GM18909 (cell line): ENCODE measurements at regions not wholly inside any gene's neighbourhood (a gene's known extent, or its start where the extent isn't known, plus 50 kb on each side); places are given as distances from the start of the nearest gene placed in this dataset.

Experiments
- ATAC-seq: cut with Tn5 transposase; IDR thresholded peaks from one replicate; pipeline ENCODE4 v1.9.1; 2021; ENCODE audit warnings: mild to moderate bottlenecking; ENCODE audit not compliant: unreplicated experiment, poor library complexity

DNA sequence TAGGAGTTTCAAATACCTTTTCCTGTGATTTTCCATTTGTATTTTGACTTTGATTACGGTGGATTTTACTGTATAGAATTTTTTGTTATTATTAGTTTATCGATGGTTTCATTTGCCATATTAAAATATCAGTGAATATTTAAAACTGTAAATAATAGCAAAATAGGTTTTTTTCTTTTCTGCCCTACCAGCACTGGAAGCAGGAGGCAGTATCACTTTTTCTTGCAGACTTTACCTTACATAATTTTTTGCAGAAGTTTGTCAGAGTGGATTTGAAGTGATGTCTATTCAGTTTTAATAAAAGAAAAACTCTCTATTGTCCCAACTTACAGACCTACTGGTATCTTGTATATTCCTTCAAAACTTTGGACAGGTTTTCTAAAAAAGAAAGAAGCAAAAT is 213.6 kb downstream of the CENPF start:
- ATAC-seq, result no peak

DNA sequence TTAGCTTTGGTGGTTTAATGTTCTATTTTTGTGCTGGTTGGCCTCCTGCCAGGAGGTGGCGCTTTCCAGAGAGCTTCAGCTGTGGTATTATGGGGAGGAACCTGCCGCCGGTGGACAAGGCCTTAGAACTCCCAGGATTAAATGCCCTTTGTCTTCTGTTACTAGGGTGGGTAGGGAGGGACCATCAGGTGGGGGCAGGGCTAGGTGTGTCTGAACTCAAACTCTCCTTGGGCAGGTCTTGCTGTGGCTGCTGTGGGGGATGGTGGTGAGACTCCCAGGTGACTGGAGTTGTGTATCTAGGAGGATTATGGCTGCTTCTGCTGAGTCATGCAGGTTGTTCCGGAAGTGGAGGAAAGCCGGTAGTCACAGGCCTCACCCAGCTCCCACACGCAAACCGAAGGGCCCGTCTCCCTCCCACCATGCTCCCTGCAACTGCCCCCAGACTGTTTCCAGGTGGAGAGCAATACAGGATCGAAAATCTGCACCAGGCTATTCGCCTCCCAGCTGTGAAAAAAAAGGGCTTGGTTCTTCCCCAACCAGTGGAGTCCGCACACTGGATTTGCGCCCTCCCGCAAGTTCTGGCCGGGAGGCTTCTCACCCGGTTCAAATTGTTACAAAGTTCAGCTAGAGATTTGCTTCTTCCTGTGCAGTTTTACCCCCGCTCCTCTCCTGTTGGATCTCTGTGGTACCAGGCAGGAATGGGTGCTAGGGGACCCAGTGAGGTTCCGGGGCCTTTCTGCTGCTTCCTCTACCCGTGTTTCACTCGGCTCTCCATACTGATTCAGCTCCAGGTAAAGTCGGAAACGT is 220.5 kb downstream of the CENPF start:
- ATAC-seq, result no peak

DNA sequence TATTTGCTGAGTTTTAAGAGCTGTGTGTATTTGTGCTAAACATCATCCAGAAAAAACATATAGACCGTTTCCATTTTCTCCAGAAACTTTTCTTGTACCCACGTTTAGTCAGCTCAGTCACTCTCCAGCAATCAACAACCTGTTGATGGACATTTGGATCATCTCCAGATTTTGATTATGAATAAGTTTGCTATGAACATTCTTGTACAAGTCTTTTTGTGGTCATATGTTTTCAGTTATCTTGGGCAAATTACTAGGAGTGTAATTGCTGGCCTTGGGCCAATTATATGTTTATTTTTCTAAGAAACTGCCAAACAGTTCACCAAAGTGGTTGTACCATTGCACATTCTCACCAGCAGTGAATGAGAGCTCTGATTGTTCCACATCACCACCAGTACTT is 221.8 kb downstream of the CENPF start:
- no peak for ATAC-seq

DNA sequence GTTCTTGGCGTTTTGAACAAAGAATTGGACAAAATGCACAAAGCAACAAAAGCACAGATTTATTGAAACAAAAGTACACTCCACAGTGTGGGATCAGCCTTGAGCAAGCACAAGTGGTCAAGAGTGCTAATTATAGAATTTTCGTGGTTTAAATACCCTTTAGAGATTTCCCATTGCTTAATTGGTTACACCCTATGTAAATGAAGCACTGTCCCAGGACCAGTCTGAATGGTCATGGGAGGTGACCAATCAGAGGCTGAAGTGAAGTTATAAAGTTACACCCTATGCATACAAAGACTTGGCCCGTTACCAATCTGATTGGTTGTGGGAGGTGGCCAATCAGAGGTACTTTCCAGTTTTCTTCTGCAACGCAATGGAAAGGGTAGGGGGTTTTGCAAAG is 223.6 kb downstream of the CENPF start:
- no peak for ATAC-seq

GRCh38 chr1:214827883-214828282 is 224.9 kb downstream of the CENPF start:
- ATAC-seq, result no peak

- ATAC-seq, result no peak
These were observed 227.9 kb downstream of the CENPF start for GRCh38 chr1:214830941-214831340.

DNA sequence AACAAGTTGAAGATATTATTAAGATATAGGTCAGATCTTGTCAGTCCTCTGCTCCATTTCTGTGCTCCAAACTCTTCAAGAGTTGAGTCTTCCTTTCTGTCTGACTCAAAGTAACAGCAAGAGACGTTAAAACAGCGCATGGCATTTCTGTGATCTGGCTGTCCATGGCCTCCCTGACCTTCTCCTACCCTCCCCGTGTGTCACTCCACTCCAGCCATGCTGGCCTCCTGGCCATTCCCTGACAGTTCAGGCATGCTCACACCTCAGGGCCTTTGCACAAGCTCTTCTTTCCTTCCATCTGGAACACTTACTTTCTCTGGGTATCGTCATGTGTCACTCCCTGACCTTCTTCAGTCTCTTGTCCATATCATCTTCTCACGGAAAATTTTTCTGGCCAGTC is 229.0 kb downstream of the CENPF start:
- ATAC-seq, result no peak

GRCh38 chr1:214833178-214833756 is 230.3 kb downstream of the CENPF start:
- ATAC-seq, result no peak

- ATAC-seq, result no peak
These were observed 234.4 kb downstream of the CENPF start for GRCh38 chr1:214837376-214837775.

- ATAC-seq, result no peak
These were observed 235.4 kb downstream of the CENPF start for GRCh38 chr1:214838351-214838750.

GRCh38 chr1:214840356-214840755 is 237.4 kb downstream of the CENPF start:
- ATAC-seq, result no peak

DNA sequence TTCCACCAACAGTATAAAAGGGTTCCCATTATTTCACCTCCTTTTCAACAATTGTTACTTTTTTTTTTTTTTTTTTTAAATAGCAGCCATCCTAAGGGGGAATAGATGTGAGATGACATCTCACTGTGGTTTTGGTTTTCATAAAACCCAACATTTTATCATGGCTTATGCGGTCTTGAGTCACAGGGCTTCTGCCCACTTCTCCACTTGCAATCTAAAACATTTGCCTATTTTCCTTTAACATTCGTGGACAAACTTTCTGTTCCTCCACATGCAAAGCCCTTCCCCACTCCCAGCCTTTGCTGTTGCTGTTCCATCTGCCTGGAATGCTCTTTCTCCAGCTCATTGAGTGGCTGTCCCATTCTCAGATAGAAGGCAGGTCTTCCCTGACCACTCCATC is 239.7 kb upstream of the KCNK2 start:
- no peak for ATAC-seq

GRCh38 chr1:214843281-214843680 is 239.3 kb upstream of the KCNK2 start:
- ATAC-seq, result no peak

DNA sequence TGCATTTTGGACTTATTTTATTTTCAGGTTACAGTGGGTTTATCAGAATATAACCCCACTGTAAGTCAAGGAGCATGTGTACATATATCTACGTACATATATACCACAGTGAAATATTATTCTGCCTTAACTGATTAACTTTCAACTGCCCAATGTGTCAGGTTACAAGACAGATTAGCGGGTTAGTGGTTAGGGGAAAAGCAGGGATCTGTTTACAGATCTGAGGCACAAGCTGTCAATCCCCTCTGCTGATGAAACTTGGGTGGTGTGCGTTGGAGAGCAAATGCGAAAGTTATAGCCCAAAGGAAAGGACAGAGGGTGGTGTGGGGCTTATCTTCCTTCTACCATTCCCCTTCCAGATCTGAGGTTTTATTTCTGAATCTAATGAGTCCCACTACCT is 238.2 kb upstream of the KCNK2 start:
- ATAC-seq, result no peak

DNA sequence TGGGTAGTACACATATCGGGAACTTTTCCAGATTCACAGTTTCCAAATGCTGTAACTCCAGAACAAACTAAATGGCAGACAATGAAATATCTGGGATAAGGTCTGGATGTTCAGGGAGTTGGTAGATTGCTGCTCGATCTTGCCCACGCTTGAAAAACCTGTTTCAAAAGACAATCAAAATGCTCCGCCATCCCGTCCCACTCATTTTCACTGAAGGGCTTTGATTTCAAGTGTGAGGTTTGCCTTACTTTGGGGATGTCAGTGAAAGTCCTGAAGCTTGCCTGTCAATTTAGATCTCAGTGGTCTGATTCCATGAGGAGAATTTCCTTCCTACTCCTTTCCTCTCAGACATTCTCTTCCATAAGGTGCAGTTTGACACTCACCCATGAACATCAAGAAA is 236.3 kb upstream of the KCNK2 start:
- no peak for ATAC-seq

DNA sequence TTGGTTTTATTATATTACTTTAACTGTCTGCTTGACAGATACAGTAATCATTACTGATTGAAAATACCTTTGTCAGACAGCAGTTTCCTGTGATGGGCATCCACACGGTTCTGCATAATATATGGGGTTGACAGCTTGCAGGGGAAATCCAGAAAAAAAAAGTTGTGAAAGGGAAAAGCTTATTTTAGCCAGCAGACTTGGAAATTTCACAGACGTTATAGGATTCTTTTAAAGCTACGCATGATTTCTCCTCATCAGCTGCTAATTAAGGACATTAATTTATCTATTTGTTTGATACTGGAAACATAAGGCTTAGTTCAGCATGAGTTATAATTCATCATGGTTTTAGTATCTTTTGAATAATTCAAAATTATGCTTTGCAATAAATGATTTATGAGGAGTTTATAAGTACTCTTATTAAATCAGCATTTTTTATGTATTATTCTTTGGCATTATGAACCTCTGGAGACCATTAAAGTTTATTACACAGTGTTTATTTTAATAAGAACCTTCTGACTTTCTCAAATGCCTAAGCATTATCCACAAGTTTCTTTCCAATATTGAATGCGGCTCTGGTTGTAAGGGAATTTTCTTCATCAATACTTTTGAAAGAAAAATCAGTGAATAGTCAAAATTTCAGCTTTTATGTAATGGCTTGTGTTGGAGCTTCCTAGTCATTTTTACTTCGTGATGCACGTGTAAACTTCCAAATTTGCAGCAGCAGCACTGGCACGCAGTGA is 235.3 kb upstream of the KCNK2 start:
- ATAC-seq, result no peak

- no peak for ATAC-seq
These were observed 234.4 kb upstream of the KCNK2 start for GRCh38 chr1:214848101-214848500.

GRCh38 chr1:214850432-214851050 is 232.0 kb upstream of the KCNK2 start:
- ATAC-seq, result no peak

- ATAC-seq, result no peak
These were observed 229.2 kb upstream of the KCNK2 start for GRCh38 chr1:214853340-214853739.

DNA sequence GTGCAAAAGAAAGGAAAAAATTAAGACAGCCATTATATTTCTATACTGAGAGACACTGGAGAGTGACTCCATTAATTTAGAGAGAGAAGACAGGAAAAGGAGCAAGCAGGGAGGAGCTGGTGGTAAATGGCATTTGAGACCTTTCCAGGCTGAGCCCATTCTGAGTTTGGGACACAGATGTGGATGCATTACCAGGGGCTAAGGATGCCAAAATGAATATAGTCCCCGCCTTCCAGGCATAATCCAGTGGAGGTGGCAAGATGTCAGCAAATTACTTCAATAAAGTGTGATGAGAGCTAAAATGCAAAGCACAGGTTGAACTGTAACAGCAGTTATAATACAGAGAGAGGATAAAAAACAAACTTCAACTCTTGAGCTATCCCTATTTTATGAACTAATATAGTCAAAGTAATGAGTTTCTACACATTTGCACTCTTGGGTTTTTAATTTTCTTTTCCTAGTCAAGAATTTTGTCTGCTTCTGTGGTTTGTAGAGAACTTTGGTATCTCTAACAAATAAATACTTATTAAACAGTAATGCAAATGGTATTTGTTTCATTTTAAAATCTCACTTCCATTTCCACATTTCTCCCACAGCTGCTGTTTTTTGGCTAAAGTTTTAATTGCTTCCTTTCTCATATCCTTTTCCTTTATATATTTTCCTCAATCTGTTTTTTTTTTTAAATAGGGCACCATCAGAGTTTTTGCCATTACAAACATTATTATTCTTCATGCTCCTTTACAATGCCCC is 228.2 kb upstream of the KCNK2 start:
- no peak for ATAC-seq
